Transverse colon (tissue), 4 donors: ENCODE measurements at regions not wholly inside any gene's neighbourhood (a gene's known extent, or its start where the extent isn't known, plus 50 kb on each side); places are given as distances from the start of the nearest gene placed in this dataset.

ENCODE experiments used
- DNase-seq: peaks from one replicate; pipeline ENCODE4 v3.0.0-alpha.2; 2019
- H3K27ac ChIP-seq, 4 donors: fragments of 200-600 bp; sonication (generic); 2 replicates each; pipeline ENCODE4 v1.5.1; 2016 to 2018; ENCODE audit warnings: inconsistent platforms in 4 of 4
- H3K27me3 ChIP-seq: fragments of 200-600 bp; sonication (generic); 2 replicates; pipeline ENCODE4 v1.5.1; 2017; ENCODE audit warnings: inconsistent platforms
- H3K36me3 ChIP-seq, 4 donors: fragments of 200-600 bp; sonication (generic); 2 replicates each; pipeline ENCODE4 v1.5.1; 2017 to 2019; ENCODE audit warnings: inconsistent platforms in 4 of 4
- H3K4me1 ChIP-seq, 4 donors: fragments of 200-600 bp; sonication (generic); 2 replicates each; pipeline ENCODE4 v1.5.1; 2017 to 2020; ENCODE audit warnings: inconsistent platforms in 4 of 4
- H3K4me3 ChIP-seq, 4 donors: fragments of 200-600 bp; sonication (generic); 1 replicate in 1 of 4; 2 replicates in 3 of 4; pipeline versions ENCODE4 v1.5.1 to v1.6.1; 2017 to 2019; ENCODE audit warnings: inconsistent platforms in 4 of 4
- H3K9me3 ChIP-seq, 2 donors: fragments of 200-600 bp; sonication (generic); 2 replicates each; pipeline ENCODE4 v1.5.1; 2017 to 2019; ENCODE audit warnings: inconsistent platforms in 2 of 2
- EP300 ChIP-seq: sonication (generic); formaldehyde crosslinking; IDR thresholded peaks from one replicate; pipeline ENCODE4 v1.6.1; 2017; ENCODE audit warnings: antibody characterized with exemption, low read depth
- POLR2A ChIP-seq: fragments of 450-650 bp; IDR thresholded peaks from one replicate; pipeline ENCODE4 v1.6.1; 2016; ENCODE audit warnings: antibody characterized with exemption, mild to moderate bottlenecking, moderate library complexity
- POLR2AphosphoS5 ChIP-seq, 3 donors: sonication (generic); formaldehyde crosslinking; IDR thresholded peaks; one replicate each; pipeline ENCODE4 v1.6.1; 2016; ENCODE audit warnings: antibody characterized with exemption in 3 of 3
- WGBS, 2 donors: methylation state at CpG; one replicate each; pipeline ENCODE4 v1.1.5; 2018; ENCODE audit warnings: low coverage in 1 of 2; 5-methylcytosine and 5-hydroxymethylcytosine counted together
- in situ Hi-C, 4 donors: fragments of 200-750 bp; cut with MboI; loops; one replicate each; pipeline versions ENCODE4 v1.15.0 to v1.15.1; 2017; ENCODE audit warnings: low sequenced_read_pairs in 3 of 4, low pct_ligation_motif_present in 1 of 4, low pct_unique_long_range_greater_than_20kb in 1 of 4
- intact Hi-C: fragments of 100-400 bp; cut with DNase I; formaldehyde crosslinking; loops from one replicate; pipeline ENCODE4 v1.15.1; 2023; ENCODE audit warnings: low total_unique reads
- TF ChIP-seq, protein P1 (sequence below), 5 experiments: fragments of 200-600 bp in 3 of 5; fragments of 450-650 bp in 2 of 5; sonication (generic) in 3 of 5; IDR thresholded peaks; 1 replicate in 2 of 5; 2 replicates in 3 of 5; pipeline ENCODE4 v1.5.1; 2016 to 2017; ENCODE audit warnings: antibody characterized with exemption in 5 of 5, inconsistent platforms in 3 of 5, mild to moderate bottlenecking in 2 of 5, moderate library complexity in 1 of 5

DNA sequence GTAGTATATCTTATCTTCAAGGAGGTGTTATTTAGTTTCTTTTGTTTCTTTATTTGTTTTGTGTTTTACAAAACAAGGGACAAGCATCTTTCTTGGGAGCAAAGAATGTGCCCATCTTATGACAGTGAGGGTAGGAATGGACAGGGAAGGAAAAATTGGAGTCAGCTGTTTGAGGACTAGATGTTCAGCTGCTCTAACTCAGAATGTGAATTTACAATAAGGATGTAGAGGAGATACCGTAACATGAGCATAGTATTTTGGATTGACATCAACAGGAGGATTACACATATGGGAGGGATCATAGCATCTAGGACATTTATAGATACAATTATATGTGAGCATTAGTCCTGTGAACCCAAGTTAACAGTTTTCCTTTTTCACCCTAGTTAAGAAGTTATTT, 89.0 kb upstream of the GK2 start:
- intact Hi-C loops, result no loop called here
- H3K36me3 ChIP-seq, result no peaks in the 10 kb centered on the region
- no peaks in the 10 kb centered on the region for H3K27me3 ChIP-seq
- H3K9me3 ChIP-seq, result no peaks in the 10 kb centered on the region
- no peak overlapping the region for H3K27ac ChIP-seq
- DNase-seq, result no peak
- in situ Hi-C loops, result no loop called here
- no peak overlapping the region for H3K4me3 ChIP-seq
- H3K4me1 ChIP-seq, result no peaks in the 10 kb centered on the region
- WGBS, 2 donors, result 73 to 92% methylated on average over 1 of the region's 1 CpG
- TF ChIP-seq POLR2AphosphoS5 (IDR thresholded peaks at IDR 0.05), result no peak
- TF ChIP-seq, protein P1, sequence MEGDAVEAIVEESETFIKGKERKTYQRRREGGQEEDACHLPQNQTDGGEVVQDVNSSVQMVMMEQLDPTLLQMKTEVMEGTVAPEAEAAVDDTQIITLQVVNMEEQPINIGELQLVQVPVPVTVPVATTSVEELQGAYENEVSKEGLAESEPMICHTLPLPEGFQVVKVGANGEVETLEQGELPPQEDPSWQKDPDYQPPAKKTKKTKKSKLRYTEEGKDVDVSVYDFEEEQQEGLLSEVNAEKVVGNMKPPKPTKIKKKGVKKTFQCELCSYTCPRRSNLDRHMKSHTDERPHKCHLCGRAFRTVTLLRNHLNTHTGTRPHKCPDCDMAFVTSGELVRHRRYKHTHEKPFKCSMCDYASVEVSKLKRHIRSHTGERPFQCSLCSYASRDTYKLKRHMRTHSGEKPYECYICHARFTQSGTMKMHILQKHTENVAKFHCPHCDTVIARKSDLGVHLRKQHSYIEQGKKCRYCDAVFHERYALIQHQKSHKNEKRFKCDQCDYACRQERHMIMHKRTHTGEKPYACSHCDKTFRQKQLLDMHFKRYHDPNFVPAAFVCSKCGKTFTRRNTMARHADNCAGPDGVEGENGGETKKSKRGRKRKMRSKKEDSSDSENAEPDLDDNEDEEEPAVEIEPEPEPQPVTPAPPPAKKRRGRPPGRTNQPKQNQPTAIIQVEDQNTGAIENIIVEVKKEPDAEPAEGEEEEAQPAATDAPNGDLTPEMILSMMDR (IDR thresholded peaks at IDR 0.05), result no peak
- TF ChIP-seq EP300, result no peak
- TF ChIP-seq POLR2A, result no peak

DNA sequence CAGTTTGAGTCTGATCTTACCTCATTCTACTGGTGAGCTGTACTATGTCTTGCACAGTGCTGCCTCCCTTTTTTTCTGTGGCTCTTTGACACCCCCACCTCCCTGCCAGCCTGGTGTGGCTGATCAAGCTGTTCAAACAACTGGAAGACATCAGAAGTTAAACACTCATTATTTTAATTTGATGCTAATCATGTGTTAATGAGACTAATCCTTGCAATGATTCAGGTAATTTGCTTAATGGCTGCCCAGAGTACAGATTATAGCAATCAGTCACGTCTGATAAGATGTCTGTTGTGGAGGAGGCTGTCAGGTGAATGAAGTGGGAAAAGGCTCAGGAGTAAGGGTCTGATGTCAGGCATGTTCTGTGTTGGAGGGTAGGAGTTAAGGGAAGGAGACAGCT, 87.4 kb upstream of the GK2 start:
- Histone ChIP-seq H3K27ac (no peak overlapping the region), H3K27me3 (no peaks in the 10 kb centered on the region), H3K36me3 (no peaks in the 10 kb centered on the region), H3K4me3 (no peak overlapping the region), H3K9me3 (no peaks in the 10 kb centered on the region), H3K4me1 (no peaks in the 10 kb centered on the region)
- TF ChIP-seq EP300 (no peak), POLR2A (no peak), POLR2AphosphoS5 (IDR thresholded peaks at IDR 0.05) (no peak)
- TF ChIP-seq, protein P1 (IDR thresholded peaks at IDR 0.05), result no peak
- in situ Hi-C loops, result no loop called here
- intact Hi-C loops, result no loop called here
- 35 to 60% methylated on average over 1 of the region's 1 CpG for WGBS, 2 donors
- DNase-seq, result no peak

DNA sequence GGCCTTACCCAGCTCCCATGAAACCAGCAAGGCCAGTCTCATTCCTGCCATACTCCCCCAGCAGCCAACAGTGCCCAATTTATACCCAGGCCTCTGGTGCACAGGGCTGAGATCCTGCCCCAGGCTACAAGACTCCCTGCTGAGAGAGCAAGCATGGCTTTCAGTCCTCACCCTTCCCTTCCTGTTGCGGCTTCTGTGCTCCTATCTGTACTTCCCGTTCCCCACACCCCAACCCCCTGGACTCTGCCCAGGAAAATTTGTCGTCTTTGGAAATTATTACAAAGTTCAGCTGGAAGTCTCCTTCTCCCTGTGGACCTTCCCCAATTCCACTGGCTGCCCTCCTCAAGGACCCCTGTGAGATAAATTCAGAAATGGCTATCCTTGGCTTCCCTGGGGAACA, 84.1 kb upstream of the GK2 start:
- no peak for DNase-seq
- in situ Hi-C loops, result no loop called here

DNA sequence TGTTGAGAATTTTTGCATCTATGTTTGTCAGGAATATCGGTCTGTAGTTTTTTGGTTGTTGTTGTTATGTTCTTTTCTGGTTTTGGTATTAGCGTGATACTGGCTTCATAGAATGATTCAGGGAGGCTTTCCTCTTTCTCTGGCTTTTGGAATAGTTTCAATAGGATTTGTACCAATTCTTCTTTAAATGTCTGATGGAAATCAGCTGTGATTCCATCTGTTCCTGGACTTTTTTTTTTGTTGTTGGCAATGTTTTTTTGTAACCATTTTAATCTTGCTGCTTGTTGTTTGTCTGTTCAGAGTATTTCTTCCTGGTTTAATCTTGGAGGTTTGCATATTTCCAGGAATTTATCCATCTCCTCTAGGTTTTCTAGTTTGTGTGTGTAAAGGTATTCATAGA, 81.5 kb upstream of the GK2 start:
- TF ChIP-seq, protein P1 (IDR thresholded peaks at IDR 0.05), result no peak
- TF ChIP-seq POLR2AphosphoS5 (IDR thresholded peaks at IDR 0.05), result no peak
- no peak for TF ChIP-seq POLR2A
- in situ Hi-C loops, result no loop called here
- H3K4me3 ChIP-seq, result no peak overlapping the region

More for the DNA sequence above, 84.1 kb upstream of the GK2 start:
- no peaks in the 10 kb centered on the region for H3K27me3 ChIP-seq
- 59 to 69% methylated on average over 3 of the region's 3 CpGs for whole genome bisulfite sequencing, 2 donors
- no peaks in the 10 kb centered on the region for H3K9me3 ChIP-seq
- TF ChIP-seq, protein P1 (IDR thresholded peaks at IDR 0.05), result no peak
- TF ChIP-seq POLR2A (no peak), POLR2AphosphoS5 (IDR thresholded peaks at IDR 0.05) (no peak), EP300 (no peak)
- H3K27ac ChIP-seq, result no peak overlapping the region
- intact Hi-C loops, result no loop called here
- no peak overlapping the region for H3K4me3 ChIP-seq
- no peaks in the 10 kb centered on the region for H3K4me1 ChIP-seq
- H3K36me3 ChIP-seq, result no peaks in the 10 kb centered on the region

More for the DNA sequence above, 81.5 kb upstream of the GK2 start:
- Histone ChIP-seq H3K4me1 (no peaks in the 10 kb centered on the region), H3K27me3 (no peaks in the 10 kb centered on the region), H3K9me3 (no peaks in the 10 kb centered on the region), H3K36me3 (no peaks in the 10 kb centered on the region), H3K27ac (no peak overlapping the region)
- WGBS, 2 donors, result 80 to 88% methylated on average over 2 of the region's 2 CpGs
- DNase-seq, result no peak
- intact Hi-C loops, result no loop called here
